OCI-LY7 (cell line): ENCODE measurements at regions not wholly inside any gene's neighbourhood (a gene's known extent, or its start where the extent isn't known, plus 50 kb on each side); places are given as distances from the start of the nearest gene placed in this dataset.

Source experiments
- BruUV-seq: library from RNA; stranded (reverse); fragments of 400-500 nt; replicated peaks from 2 replicates; lab custom pipeline; 2021; lab: Mats Ljungman, UMichigan
- CTCF ChIA-PET: fragments of 300-600 bp; sonication (Branson Sonifier 250); formaldehyde crosslinking; loops from one replicate; lab custom pipeline; 2022; ENCODE audit warnings: antibody characterized with exemption; ENCODE audit not compliant: unreplicated experiment; lab: Charles Lee
- POLR2A ChIA-PET: fragments of 300-600 bp; sonication (Branson Sonifier 250); formaldehyde crosslinking; loops from one replicate; lab custom pipeline; 2022; ENCODE audit warnings: antibody characterized with exemption; lab: Charles Lee
- DNase-seq: peaks from one replicate; pipeline ENCODE4 v3.0.0-alpha.2; 2015; ENCODE audit warnings: low spot score
- H2AFZ ChIP-seq: fragments of 200-600 bp; sonication (generic), shearing (Covaris generic); 2 replicates; pipeline ENCODE4 v1.6.1; 2014; ENCODE audit warnings: mild to moderate bottlenecking, antibody characterized with exemption, low read length, moderate library complexity
- H3K27ac ChIP-seq: fragments of 200-600 bp; sonication (generic); 2 replicates; pipeline ENCODE4 v1.5.1; 2014; ENCODE audit warnings: mixed run types, low read depth, mild to moderate bottlenecking, moderate library complexity, low read length, inconsistent platforms; ENCODE audit not compliant: poor library complexity, severe bottlenecking
- H3K36me3 ChIP-seq: fragments of 200-600 bp; sonication (generic); 2 replicates; pipeline ENCODE4 v1.6.1; 2014; ENCODE audit warnings: mild to moderate bottlenecking, antibody characterized with exemption, low read length, moderate library complexity, mixed read lengths; ENCODE audit not compliant: insufficient read depth
- H3K4me1 ChIP-seq: fragments of 200-600 bp; sonication (generic); 2 replicates; pipeline ENCODE4 v1.5.1; 2014; ENCODE audit warnings: mild to moderate bottlenecking, low read length; ENCODE audit not compliant: insufficient read depth, poor library complexity, severe bottlenecking
- H3K4me2 ChIP-seq: fragments of 200-600 bp; sonication (generic); 2 replicates; pipeline ENCODE4 v1.6.1; 2014; ENCODE audit warnings: mild to moderate bottlenecking, low read length
- H3K4me3 ChIP-seq: fragments of 200-600 bp; sonication (generic); 2 replicates; pipeline ENCODE4 v1.5.1; 2014; ENCODE audit warnings: mild to moderate bottlenecking, low read depth, low read length; ENCODE audit not compliant: poor library complexity, severe bottlenecking
- H3K79me2 ChIP-seq: fragments of 200-600 bp; sonication (generic); 2 replicates; pipeline ENCODE4 v1.6.1; 2016; ENCODE audit warnings: low read depth, mild to moderate bottlenecking, low read length, moderate library complexity, mixed read lengths; ENCODE audit not compliant: insufficient read depth
- H3K9me2 ChIP-seq: fragments of 200-600 bp; sonication (generic); 2 replicates; pipeline ENCODE4 v1.6.1; 2016; ENCODE audit warnings: mild to moderate bottlenecking, low read length, mixed read lengths; ENCODE audit not compliant: insufficient read depth
- H3K9me3 ChIP-seq: fragments of 200-600 bp; sonication (generic); 2 replicates; pipeline ENCODE4 v1.6.1; 2014; ENCODE audit warnings: mild to moderate bottlenecking, mixed run types, low read length, mixed read lengths
- H4K20me1 ChIP-seq: fragments of 200-600 bp; sonication (generic); 2 replicates; pipeline ENCODE4 v1.6.1; 2014; ENCODE audit warnings: mild to moderate bottlenecking, antibody characterized with exemption, low read length, moderate library complexity, mixed read lengths; ENCODE audit not compliant: insufficient read depth
- EZH2phosphoT487 ChIP-seq: fragments of 200-600 bp; sonication (generic); IDR thresholded peaks from 2 replicates; pipeline ENCODE4 v1.6.1; 2018; ENCODE audit warnings: low read depth, borderline replicate concordance, mild to moderate bottlenecking, mixed run types, antibody characterized with exemption, low read length, moderate library complexity, mixed read lengths
- intact Hi-C: fragments of 100-400 bp; cut with micrococcal nuclease; formaldehyde crosslinking; loops from one replicate; pipeline ENCODE4 v1.10.0; 2022; ENCODE audit not compliant: unreplicated experiment
- TF ChIP-seq, protein P1 (sequence below): fragments of 200-600 bp; sonication (generic); conservative IDR thresholded peaks from 2 replicates; pipeline ENCODE4 v1.5.1; 2014; ENCODE audit warnings: mild to moderate bottlenecking, antibody characterized with exemption, low read length, moderate library complexity, mixed read lengths

DNA sequence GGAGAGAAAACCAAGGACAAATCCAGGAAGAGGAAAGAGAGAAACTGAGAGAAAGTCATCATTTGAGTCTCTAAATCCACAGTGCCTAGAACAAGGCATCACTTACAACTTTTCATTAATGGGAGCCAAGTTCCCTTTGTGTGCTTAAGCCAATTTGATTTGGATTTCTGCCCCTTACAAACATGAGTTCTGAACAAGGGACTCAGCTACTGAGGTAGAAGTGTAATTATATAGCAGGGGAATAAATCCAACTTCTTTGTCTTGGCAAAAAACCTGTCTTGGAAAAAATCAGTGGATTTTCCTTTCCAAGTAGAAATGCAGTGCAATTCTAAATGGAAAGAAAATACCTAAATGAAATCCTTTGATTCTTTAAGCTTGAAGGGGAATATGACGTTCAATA is 307.2 kb upstream of the CNTN3 start:
- TF ChIP-seq, protein P1, sequence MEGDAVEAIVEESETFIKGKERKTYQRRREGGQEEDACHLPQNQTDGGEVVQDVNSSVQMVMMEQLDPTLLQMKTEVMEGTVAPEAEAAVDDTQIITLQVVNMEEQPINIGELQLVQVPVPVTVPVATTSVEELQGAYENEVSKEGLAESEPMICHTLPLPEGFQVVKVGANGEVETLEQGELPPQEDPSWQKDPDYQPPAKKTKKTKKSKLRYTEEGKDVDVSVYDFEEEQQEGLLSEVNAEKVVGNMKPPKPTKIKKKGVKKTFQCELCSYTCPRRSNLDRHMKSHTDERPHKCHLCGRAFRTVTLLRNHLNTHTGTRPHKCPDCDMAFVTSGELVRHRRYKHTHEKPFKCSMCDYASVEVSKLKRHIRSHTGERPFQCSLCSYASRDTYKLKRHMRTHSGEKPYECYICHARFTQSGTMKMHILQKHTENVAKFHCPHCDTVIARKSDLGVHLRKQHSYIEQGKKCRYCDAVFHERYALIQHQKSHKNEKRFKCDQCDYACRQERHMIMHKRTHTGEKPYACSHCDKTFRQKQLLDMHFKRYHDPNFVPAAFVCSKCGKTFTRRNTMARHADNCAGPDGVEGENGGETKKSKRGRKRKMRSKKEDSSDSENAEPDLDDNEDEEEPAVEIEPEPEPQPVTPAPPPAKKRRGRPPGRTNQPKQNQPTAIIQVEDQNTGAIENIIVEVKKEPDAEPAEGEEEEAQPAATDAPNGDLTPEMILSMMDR, result no peak
- TF ChIP-seq EZH2phosphoT487, result no peak
- ChIA-PET POLR2A (no interaction called here), CTCF (no interaction called here)
- Histone ChIP-seq H3K79me2 (no peaks in the 10 kb centered on the region), H2AFZ (no peak overlapping the region), H3K4me2 (no peak overlapping the region), H3K9me3 (no peaks in the 10 kb centered on the region), H3K9me2 (no peaks in the 10 kb centered on the region), H3K4me1 (no peaks in the 10 kb centered on the region), H3K4me3 (no peak overlapping the region), H3K27ac (no peak overlapping the region), H4K20me1 (no peaks in the 10 kb centered on the region), H3K36me3 (no peaks in the 10 kb centered on the region)
- DNase-seq, result no peak
- no TSS peak for BruUV-seq
- intact Hi-C loops, result no loop called here

DNA sequence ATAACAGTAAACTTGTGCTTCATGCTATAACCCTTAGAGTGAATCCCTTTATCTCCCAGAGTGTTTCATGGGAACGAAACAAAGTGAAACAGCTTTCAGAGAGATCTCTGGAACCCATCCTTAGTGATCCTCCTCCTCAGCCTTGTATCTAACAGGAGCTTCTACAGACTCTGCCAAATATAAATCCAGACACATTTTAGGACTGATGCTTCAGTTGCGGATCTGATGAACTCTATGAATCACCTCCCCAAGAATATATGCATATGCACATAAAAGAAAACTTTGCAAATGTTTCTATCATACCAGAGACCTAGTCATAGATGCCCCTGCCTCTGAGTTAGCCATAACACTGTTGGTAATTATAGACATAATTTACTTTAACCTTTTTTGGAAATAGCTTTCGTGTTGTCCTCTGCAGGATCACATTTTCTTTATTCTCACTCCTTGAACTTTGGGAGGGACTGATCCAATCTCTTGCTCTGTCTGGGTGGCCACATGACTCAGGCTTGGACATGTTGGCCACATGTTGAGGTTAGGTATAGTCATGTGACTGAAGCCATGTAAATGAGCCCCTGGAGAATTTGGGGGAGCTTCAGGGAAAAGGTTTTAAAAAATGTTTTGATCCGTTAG is 306.4 kb upstream of the CNTN3 start:
- H2AFZ ChIP-seq, result no peak overlapping the region
- no peaks in the 10 kb centered on the region for H3K4me1 ChIP-seq
- H3K36me3 ChIP-seq, result no peaks in the 10 kb centered on the region
- H3K4me2 ChIP-seq, result no peak overlapping the region
- POLR2A ChIA-PET, result interaction anchor here (1.0 kb wide), 1 partner anchor 63 kb away, joined by 3 read pairs; no protein-coding TSS in a partner anchor
- no peaks in the 10 kb centered on the region for H4K20me1 ChIP-seq
- TF ChIP-seq, protein P1, result no peak
- no peak for TF ChIP-seq EZH2phosphoT487
- H3K79me2 ChIP-seq, result no peaks in the 10 kb centered on the region
- H3K9me3 ChIP-seq, result no peaks in the 10 kb centered on the region
- no TSS peak for BruUV-seq
- DNase-seq, result no peak
- H3K27ac ChIP-seq, result no peak overlapping the region
- no peak overlapping the region for H3K4me3 ChIP-seq
- no peaks in the 10 kb centered on the region for H3K9me2 ChIP-seq
- CTCF ChIA-PET, result no interaction called here
- intact Hi-C loops, result no loop called here

DNA sequence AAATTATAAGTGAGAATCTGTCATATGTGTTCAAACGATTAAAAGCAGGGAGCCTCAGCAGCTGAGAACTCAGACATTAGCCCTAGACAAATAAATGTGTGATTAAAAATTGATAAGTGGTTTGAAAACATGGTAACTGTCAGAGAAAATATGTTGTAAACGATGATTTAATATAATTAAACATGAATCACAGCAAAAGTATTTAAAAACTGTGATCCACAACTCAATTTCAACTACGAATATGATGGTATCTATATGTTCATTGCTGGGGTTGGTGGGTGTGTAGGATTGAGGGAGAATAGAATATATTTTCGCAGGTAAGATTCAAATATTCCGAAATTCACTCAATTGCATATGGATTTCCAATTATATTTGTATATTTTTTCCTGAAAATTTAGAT is 302.2 kb upstream of the CNTN3 start:
- Histone ChIP-seq H3K9me2 (no peaks in the 10 kb centered on the region), H3K4me1 (no peaks in the 10 kb centered on the region), H3K36me3 (no peaks in the 10 kb centered on the region), H2AFZ (no peak overlapping the region), H3K4me2 (no peak overlapping the region), H4K20me1 (no peaks in the 10 kb centered on the region), H3K79me2 (no peaks in the 10 kb centered on the region), H3K27ac (no peak overlapping the region), H3K9me3 (no peaks in the 10 kb centered on the region), H3K4me3 (no peak overlapping the region)
- POLR2A ChIA-PET, result interaction anchor here (1.7 kb wide), 1 partner anchor 44 kb away, joined by 4 read pairs; no protein-coding TSS in a partner anchor
- no peak for DNase-seq
- intact Hi-C loops, result no loop called here
- BruUV-seq, result no TSS peak
- TF ChIP-seq, protein P1, result no peak
- no peak for TF ChIP-seq EZH2phosphoT487
- CTCF ChIA-PET, result no interaction called here
